ENCODE measurements at regions not wholly inside any gene's neighbourhood (a gene's known extent, or its start where the extent isn't known, plus 50 kb on each side); places are given as distances from the start of the nearest gene placed in this dataset.
"Not testable (repeated sequence)": the region's sequence is repeated elsewhere in the genome, so short reads cannot be mapped to it uniquely, and the experiment has no call there.

DNA sequence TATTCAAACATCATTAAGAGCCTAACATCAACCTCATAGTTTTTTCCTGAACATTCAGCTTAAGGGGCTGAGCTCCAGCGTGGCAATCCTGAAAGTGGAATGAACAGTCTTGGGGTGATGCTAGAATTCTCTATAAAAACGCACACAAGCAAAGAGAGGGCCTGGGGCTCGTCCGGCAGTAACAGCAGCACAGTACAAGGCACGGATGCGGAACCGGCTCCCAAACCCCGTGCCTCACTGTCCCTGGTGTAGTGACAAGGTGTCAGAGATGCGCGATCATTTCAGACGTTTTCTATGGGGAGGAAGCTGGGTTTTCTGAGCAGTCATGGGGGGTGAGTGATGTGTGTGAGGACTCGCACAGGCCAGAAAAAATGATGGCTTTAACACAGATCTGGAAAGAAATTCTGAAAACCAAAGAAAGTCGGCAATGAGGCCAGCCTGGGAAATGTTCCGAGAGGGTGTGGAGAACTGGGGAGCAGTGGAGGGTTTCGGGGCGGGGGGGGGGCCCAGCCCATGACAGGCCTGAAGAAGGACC lies 170.6 kb downstream of the NPIPB11 start:
- TF ChIP-seq, protein P1, sequence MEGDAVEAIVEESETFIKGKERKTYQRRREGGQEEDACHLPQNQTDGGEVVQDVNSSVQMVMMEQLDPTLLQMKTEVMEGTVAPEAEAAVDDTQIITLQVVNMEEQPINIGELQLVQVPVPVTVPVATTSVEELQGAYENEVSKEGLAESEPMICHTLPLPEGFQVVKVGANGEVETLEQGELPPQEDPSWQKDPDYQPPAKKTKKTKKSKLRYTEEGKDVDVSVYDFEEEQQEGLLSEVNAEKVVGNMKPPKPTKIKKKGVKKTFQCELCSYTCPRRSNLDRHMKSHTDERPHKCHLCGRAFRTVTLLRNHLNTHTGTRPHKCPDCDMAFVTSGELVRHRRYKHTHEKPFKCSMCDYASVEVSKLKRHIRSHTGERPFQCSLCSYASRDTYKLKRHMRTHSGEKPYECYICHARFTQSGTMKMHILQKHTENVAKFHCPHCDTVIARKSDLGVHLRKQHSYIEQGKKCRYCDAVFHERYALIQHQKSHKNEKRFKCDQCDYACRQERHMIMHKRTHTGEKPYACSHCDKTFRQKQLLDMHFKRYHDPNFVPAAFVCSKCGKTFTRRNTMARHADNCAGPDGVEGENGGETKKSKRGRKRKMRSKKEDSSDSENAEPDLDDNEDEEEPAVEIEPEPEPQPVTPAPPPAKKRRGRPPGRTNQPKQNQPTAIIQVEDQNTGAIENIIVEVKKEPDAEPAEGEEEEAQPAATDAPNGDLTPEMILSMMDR (conservative IDR thresholded peaks at IDR 0.05; ENCODE audit: low read length): not testable (repeated sequence)
- not testable (repeated sequence) for TF ChIP-seq EZH2phosphoT487 (IDR thresholded peaks at IDR 0.05; ENCODE audit: borderline replicate concordance, low read depth, low read length)
